Kidney (tissue), 13 donors: ENCODE measurements at regions not wholly inside any gene's neighbourhood (a gene's known extent, or its start where the extent isn't known, plus 50 kb on each side); places are given as distances from the start of the nearest gene placed in this dataset.
A peak's percentile ranks its signal among the peaks of the same experiment; 100 is the strongest.

Source experiments
- DNase-seq, 5 donors: peaks; one replicate each; pipeline ENCODE4 v3.0.0-alpha.2; 2013 to 2020
- FAIRE-seq: peaks from 2 replicates; lab custom pipeline; 2012; peaks lifted over from hg19 to GRCh38; lab: Jason Lieb, UNC
- H3K27ac ChIP-seq, 2 donors: one replicate each; pipeline ENCODE4 v1.7.0; 2013; ENCODE audit warnings: low read depth in 2 of 2, low read length in 2 of 2, inconsistent platforms in 1 of 2
- H3K27me3 ChIP-seq: one replicate; pipeline ENCODE4 v1.7.1; 2013; ENCODE audit warnings: low read length, inconsistent platforms; ENCODE audit not compliant: control insufficient read depth, insufficient read depth
- H3K36me3 ChIP-seq, 3 donors: one replicate each; pipeline versions ENCODE4 v1.7.0 to v1.7.1; 2013; ENCODE audit warnings: low read length in 3 of 3, control low read depth in 1 of 3, inconsistent platforms in 1 of 3; ENCODE audit not compliant: insufficient read depth in 3 of 3, control insufficient read depth in 2 of 3
- H3K4me1 ChIP-seq, 3 donors: one replicate each; pipeline versions ENCODE4 v1.7.0 to v1.7.1; 2013; ENCODE audit warnings: low read length in 3 of 3, inconsistent platforms in 1 of 3, low read depth in 1 of 3; ENCODE audit not compliant: control insufficient read depth in 2 of 3, insufficient read depth in 2 of 3
- H3K4me3 ChIP-seq, 3 donors: one replicate each; pipeline versions ENCODE4 v1.7.0 to v1.8.1; 2013; ENCODE audit warnings: low read length in 3 of 3, control low read depth in 1 of 3, inconsistent platforms in 1 of 3
- H3K9ac ChIP-seq, 3 donors: one replicate each; pipeline versions ENCODE4 v1.7.0 to v1.7.1; 2013; ENCODE audit warnings: low read length in 3 of 3, control low read depth in 1 of 3, inconsistent platforms in 1 of 3
- H3K9me3 ChIP-seq, 3 donors: one replicate each; pipeline versions ENCODE4 v1.7.0 to v1.7.1; 2013; ENCODE audit warnings: low read length in 3 of 3, control low read depth in 1 of 3, inconsistent platforms in 1 of 3; ENCODE audit not compliant: control insufficient read depth in 2 of 3, insufficient read depth in 1 of 3
- intact Hi-C: fragments of 100-400 bp; cut with DNase I; formaldehyde crosslinking; loops from one replicate; pipeline ENCODE4 v1.11.1; 2022
- TF ChIP-seq, protein P1 (sequence below): IDR thresholded peaks from 3 replicates; pipeline ENCODE4 v1.5.1; 2012; ENCODE audit warnings: mild to moderate bottlenecking, moderate library complexity, borderline replicate concordance; ENCODE audit not compliant: insufficient read depth; ENCODE audit errors: extremely low read depth
- donor health status: control.
- donor health status: control.
- donor health status: control.
- donor health status: control.
- donor health status: control.
- donor health status: DM: yes; HTN: yes; CAD: no.
- donor health status: Normal renal cell carcinoma (clear cell type).

- TF ChIP-seq, protein P1, sequence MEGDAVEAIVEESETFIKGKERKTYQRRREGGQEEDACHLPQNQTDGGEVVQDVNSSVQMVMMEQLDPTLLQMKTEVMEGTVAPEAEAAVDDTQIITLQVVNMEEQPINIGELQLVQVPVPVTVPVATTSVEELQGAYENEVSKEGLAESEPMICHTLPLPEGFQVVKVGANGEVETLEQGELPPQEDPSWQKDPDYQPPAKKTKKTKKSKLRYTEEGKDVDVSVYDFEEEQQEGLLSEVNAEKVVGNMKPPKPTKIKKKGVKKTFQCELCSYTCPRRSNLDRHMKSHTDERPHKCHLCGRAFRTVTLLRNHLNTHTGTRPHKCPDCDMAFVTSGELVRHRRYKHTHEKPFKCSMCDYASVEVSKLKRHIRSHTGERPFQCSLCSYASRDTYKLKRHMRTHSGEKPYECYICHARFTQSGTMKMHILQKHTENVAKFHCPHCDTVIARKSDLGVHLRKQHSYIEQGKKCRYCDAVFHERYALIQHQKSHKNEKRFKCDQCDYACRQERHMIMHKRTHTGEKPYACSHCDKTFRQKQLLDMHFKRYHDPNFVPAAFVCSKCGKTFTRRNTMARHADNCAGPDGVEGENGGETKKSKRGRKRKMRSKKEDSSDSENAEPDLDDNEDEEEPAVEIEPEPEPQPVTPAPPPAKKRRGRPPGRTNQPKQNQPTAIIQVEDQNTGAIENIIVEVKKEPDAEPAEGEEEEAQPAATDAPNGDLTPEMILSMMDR = no peak
- Histone ChIP-seq H3K4me1 (no peaks in the 10 kb centered on the region), H3K4me3 (no peak overlapping the region), H3K9me3 (no peaks in the 10 kb centered on the region), H3K27ac (no peak overlapping the region), H3K27me3 (no peaks in the 10 kb centered on the region), H3K9ac (no peak overlapping the region), H3K36me3 (no peaks in the 10 kb centered on the region)
- DNase-seq (no peak), FAIRE-seq (no peak)
- intact Hi-C loops = no loop called here
Observed at GRCh38 chr12:77600468-77600843, 230.2 kb upstream of the NAV3 start.

- TF ChIP-seq, protein P1 = no peak
- intact Hi-C loops = no loop called here
- Histone ChIP-seq H3K27ac (no peak overlapping the region), H3K27me3 (no peaks in the 10 kb centered on the region), H3K4me3 (no peak overlapping the region), H3K9me3 (no peaks in the 10 kb centered on the region), H3K36me3 (no peaks in the 10 kb centered on the region), H3K4me1 (no peaks in the 10 kb centered on the region), H3K9ac (no peak overlapping the region)
- DNase-seq (peak in 2 of 5 donors; percentile 21 to 46), FAIRE-seq (no peak)
Observed at GRCh38 chr12:77599782-77600467, 230.8 kb upstream of the NAV3 start.

GRCh38 chr12:77594366-77594765, 236.3 kb upstream of the NAV3 start:
- H3K36me3 ChIP-seq = no peaks in the 10 kb centered on the region
- DNase-seq = no peak
- H3K9ac ChIP-seq = no peak overlapping the region
- TF ChIP-seq, protein P1 = no peak
- no peak overlapping the region for H3K27ac ChIP-seq
- intact Hi-C loops = no loop called here
- no peak for FAIRE-seq
- H3K9me3 ChIP-seq = no peaks in the 10 kb centered on the region
- H3K4me1 ChIP-seq = no peaks in the 10 kb centered on the region
- no peak overlapping the region for H3K4me3 ChIP-seq
- no peaks in the 10 kb centered on the region for H3K27me3 ChIP-seq

- FAIRE-seq (no peak), DNase-seq (no peak)
- no peak overlapping the region for H3K4me3 ChIP-seq
- H3K9ac ChIP-seq = no peak overlapping the region
- H3K9me3 ChIP-seq = no peaks in the 10 kb centered on the region
- no peak overlapping the region for H3K27ac ChIP-seq
- H3K4me1 ChIP-seq = no peaks in the 10 kb centered on the region
- intact Hi-C loops = no loop called here
- H3K36me3 ChIP-seq = no peaks in the 10 kb centered on the region
- TF ChIP-seq, protein P1 = no peak
- no peaks in the 10 kb centered on the region for H3K27me3 ChIP-seq
Observed at GRCh38 chr12:77592836-77593235, 237.9 kb upstream of the NAV3 start.
